Peyer's patch (tissue), 4 donors: ENCODE measurements at regions not wholly inside any gene's neighbourhood (a gene's known extent, or its start where the extent isn't known, plus 50 kb on each side); places are given as distances from the start of the nearest gene placed in this dataset.

ENCODE experiments used
- POLR2A ChIP-seq, 2 donors: fragments of 450-650 bp; IDR thresholded peaks; one replicate each; pipeline ENCODE4 v1.5.1; 2017; ENCODE audit warnings: antibody characterized with exemption in 2 of 2, mild to moderate bottlenecking in 2 of 2, moderate library complexity in 2 of 2
- TF ChIP-seq, protein P1 (sequence below), 6 experiments: fragments of 450-650 bp in 4 of 6; fragments of 200-600 bp in 2 of 6; sonication (generic) in 1 of 6; IDR thresholded peaks; one replicate each; pipeline ENCODE4 v1.5.1; 2017 to 2019; ENCODE audit warnings: antibody characterized with exemption in 6 of 6, mild to moderate bottlenecking in 3 of 6, moderate library complexity in 1 of 6

DNA sequence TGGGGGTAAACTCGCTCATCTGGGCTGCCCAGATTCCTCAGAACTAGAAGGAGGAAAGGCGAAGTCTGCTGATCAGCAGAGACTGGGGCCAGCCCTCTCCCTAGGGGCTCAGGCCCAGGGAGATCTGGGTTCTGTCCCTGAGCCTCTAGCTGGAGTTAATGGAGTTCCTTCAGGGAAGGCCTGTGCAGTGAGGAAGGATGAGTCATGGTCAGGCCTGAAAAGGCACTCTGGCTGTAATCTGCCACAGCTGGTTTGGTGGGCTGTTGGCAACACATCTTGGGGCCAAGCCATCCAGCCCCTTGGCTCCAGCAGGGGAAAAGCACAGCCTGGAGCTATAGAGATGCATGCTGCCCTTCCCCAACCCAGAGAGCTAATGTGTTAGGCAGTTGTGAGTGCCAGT lies 459.6 kb downstream of the PRELID2 start:
- TF ChIP-seq, protein P1, sequence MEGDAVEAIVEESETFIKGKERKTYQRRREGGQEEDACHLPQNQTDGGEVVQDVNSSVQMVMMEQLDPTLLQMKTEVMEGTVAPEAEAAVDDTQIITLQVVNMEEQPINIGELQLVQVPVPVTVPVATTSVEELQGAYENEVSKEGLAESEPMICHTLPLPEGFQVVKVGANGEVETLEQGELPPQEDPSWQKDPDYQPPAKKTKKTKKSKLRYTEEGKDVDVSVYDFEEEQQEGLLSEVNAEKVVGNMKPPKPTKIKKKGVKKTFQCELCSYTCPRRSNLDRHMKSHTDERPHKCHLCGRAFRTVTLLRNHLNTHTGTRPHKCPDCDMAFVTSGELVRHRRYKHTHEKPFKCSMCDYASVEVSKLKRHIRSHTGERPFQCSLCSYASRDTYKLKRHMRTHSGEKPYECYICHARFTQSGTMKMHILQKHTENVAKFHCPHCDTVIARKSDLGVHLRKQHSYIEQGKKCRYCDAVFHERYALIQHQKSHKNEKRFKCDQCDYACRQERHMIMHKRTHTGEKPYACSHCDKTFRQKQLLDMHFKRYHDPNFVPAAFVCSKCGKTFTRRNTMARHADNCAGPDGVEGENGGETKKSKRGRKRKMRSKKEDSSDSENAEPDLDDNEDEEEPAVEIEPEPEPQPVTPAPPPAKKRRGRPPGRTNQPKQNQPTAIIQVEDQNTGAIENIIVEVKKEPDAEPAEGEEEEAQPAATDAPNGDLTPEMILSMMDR (IDR thresholded peaks at IDR 0.05): no peak
- TF ChIP-seq POLR2A (IDR thresholded peaks at IDR 0.05): no peak
